H1 (cell line): ENCODE measurements at regions not wholly inside any gene's neighbourhood (a gene's known extent, or its start where the extent isn't known, plus 50 kb on each side); places are given as distances from the start of the nearest gene placed in this dataset.

Source experiments
- CHD2 ChIP-seq: IDR thresholded peaks from 2 replicates; pipeline ENCODE4 v1.6.1; 2012; ENCODE audit warnings: low read length, improper control_type of control experiment
- CTCF ChIP-seq, 3 experiments: IDR thresholded peaks; 1 replicate in 2 of 3; 2 replicates in 1 of 3; pipeline versions ENCODE4 v1.5.1 to v1.6.1; 2011; ENCODE audit warnings: low read length in 3 of 3, mild to moderate bottlenecking in 3 of 3, inconsistent platforms in 2 of 3, low read depth in 1 of 3, moderate library complexity in 1 of 3; ENCODE audit not compliant: insufficient read depth in 1 of 3; ENCODE audit errors: control extremely low read depth in 1 of 3
- POLR2A ChIP-seq, 2 experiments: IDR thresholded peaks; 1 replicate in 1 of 2; 2 replicates in 1 of 2; pipeline ENCODE4 v1.6.1; 2011; ENCODE audit warnings: low read depth in 2 of 2, low read length in 2 of 2, mild to moderate bottlenecking in 2 of 2; ENCODE audit errors: control extremely low read depth in 1 of 2
- RAD21 ChIP-seq, 2 experiments: IDR thresholded peaks in 1 of 2; conservative IDR thresholded peaks in 1 of 2; 2 replicates each; pipeline ENCODE4 v1.6.1; 2011; ENCODE audit warnings: low read depth in 2 of 2, low read length in 2 of 2, improper control_type of control experiment in 1 of 2, inconsistent platforms in 1 of 2, mild to moderate bottlenecking in 1 of 2, moderate library complexity in 1 of 2

- TF ChIP-seq CTCF (IDR thresholded peaks at IDR 0.05; ENCODE audit: control extremely low read depth in 1 of 3, insufficient read depth in 1 of 3, low read depth in 1 of 3, low read length in 3 of 3) (no peak), POLR2A (IDR thresholded peaks at IDR 0.05; ENCODE audit: control extremely low read depth in 1 of 2, low read depth in 2 of 2, low read length in 2 of 2) (no peak), CHD2 (no peak), RAD21 (IDR thresholded peaks at IDR 0.05 in 1 of 2, conservative IDR thresholded peaks at IDR 0.05 in 1 of 2; ENCODE audit: low read depth in 2 of 2, low read length in 2 of 2) (no peak)
Measured at GRCh38 chr12:88646824-88647223, 66.6 kb upstream of the KITLG start.
